HT1080 (cell line): ENCODE measurements at regions not wholly inside any gene's neighbourhood (a gene's known extent, or its start where the extent isn't known, plus 50 kb on each side); places are given as distances from the start of the nearest gene placed in this dataset.

ENCODE experiments used
- DNase-seq: peaks from one replicate; pipeline ENCODE4 v3.0.0-alpha.2; 2015; ENCODE audit warnings: low read depth

DNA sequence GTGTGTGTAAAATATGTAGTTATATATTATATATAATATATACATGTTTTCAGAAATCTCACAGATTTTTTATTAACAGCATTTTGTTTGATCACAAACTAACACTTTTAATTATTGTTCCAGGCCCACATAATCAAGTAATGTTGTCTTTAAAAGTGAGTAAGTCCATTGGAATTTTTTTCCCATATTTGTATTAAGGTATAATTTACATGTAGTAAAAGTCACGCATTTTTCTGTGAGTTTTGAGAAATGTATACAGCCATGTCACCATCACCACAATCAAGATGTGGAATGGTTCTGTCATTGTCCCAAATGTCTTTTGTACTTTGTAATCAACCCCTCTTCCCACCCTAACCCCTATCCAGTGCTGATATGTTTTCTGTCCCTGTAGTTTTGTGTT is 120.0 kb upstream of the RFC3 start:
- no peak for DNase-seq

DNA sequence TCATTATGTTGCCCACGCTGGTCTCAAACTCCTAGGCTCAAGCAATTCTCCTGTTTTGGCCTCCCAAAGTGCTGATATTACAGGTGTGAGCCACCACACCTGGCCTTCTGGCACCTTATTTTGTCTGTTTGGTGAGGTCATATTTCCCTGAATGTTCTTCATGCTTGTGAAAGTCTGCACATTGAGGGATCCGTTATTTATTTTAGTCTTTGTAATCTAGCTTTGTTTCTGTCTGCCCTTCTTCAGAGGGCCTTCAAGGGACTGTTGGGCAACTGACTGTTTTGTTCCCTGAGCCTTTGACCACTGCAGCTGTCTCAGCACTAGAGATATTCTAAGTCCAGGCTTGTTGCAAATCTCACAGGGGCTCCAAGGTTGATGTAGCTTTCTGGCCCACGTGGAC is 110.5 kb upstream of the RFC3 start:
- no peak for DNase-seq

DNA sequence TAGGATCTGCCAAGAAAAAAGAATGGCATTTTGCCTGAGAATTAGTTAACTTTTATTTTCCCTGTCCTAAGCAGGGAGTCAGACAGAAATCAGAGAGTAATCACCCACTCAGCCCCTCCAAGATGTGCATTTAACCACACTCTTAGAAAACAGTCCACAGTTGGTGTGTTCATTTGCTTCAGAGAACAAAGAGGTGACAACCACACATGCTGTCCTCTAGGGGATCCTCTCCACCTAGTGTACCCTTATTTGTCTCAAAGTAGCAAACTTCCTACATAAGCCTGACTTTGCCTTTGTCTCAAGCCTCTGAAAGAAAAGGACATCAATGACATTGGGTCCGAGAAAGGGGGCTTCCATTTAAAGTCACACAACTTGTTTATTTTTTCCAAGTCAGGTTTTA is 107.0 kb upstream of the RFC3 start:
- DNase-seq: no peak

DNA sequence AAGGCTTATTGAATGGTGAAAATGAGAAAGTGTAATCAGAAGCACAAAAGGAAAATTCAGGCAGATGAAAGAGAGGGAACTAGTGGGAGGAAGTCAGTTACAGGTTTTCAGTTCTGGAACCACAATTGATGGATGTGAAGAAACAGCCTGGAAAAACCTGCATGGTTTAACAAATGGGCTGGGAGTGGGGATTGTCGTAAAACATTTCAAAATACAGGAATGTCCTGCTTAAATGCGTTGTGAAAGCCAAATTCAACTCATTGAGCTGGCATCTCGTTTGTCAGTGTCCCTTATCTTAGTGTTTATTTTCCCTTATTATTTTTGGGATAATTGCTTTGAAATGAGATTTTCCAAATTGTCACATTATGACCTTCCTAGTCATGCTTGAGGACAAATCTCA is 106.5 kb upstream of the RFC3 start:
- no peak for DNase-seq

DNA sequence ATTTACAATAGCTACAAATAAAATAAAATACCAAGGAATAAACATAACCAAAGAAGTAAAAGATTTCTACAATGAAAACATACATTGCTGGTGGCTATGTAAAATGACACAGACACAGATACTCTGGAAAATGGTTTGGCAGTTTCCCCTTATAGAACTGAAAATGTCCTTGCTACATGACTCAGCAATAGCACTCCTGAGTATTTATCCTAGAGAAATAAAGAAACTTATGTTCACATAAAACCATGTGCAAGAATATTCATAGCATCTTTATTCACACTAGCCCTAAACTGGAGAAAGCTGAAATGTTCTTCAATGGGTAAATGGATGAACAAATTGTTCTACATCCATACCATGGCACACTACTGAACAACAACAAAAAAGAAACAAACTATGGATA is 100.2 kb upstream of the RFC3 start:
- no peak for DNase-seq

DNA sequence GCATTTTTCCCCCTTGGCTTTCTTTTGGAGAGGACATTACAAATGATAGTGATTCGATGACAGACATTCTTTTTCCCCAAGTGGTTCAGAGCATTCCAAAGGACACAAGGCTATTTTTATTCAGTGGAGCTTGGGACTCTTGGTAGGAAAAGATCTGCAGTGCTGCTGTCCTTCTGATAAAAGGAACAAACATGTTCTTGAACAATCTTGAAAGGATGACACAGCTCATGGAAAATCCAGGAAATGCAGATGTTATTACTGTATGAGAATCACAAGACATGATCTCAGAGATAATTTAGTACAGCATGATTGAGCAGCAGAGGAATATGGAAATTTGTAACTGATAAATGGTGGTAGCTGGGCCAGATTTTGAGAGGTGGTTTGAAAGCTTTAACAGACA is 96.2 kb upstream of the RFC3 start:
- peak; percentile 4 for DNase-seq

DNA sequence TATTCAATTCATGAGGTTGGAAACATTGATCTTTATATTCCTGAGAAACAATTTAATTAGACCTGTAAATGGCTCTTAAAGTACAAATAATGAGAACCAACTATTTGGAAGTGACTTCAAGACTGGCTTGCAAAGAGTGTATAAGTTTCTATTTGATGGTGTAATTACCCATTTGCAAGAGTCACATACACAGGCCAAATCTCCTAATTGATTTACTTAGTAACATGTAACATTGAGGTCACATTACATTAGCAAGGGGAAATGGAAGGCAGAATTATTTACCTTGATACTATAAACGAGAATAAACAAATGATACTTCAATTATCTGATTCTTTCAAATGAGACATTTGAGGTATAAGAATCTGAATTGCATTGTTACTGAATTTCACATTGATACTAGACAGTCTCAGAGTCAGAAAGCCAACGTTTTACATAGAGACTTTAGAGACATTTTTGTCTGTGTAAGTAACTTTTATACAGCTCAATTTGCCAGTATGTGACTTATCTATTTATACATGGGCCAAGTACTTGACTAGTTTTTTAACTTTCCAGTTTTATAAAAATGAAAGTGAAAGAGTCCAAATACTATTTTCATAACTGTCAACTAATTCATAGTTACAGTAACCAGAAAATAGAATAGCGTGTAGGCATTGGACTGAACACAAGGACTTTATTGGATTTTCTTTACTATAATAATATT is 95.6 kb upstream of the RFC3 start:
- DNase-seq: no peak

DNA sequence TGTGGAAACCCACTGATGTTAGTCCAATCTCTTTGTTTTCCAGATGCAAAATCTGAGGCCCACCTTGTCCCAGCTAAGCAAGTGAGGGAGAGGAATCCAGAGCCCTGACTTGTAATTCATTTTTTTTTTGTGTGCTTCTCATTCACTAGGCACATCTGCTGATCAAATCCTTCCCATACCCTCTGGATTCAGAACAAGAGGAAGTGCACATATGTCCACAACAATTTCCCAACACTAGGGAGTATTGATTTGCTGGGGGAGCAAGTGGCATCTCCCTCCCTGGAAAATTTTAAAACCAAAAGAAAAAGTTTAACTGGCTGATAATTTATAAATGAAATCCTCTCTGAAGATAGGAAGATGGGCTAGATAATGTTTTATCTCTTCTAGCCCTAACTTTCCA is 94.6 kb upstream of the RFC3 start:
- DNase-seq: no peak

DNA sequence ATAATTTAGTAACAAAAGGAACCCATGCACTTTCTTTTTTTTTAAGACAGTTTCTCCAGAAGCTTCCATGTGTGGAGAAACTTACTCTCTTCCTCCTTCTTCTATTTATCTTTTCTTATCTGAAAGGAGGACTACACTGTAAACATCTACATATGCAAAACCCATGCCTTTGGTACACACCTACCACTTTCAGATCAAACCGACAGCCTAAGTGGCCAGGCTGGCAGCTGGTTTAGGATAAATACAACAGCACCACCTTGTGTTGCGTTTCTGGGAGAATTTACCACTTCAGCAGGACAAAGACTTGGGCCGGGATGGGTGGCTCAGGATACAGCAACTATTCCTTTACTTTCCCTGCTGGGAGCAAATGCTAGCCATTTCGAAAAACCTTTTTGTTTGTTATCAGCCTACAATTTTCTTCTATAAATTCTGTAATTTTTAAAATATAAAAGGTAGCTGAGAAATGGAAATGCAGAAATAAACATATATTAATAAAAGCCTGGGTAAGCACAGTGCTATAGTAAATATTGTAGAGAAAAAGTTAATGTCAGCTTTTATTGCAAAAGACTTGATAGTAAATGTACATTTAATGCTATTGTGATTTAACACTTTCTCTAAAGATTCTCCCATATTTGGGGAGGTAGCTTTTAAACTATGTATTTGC is 94.0 kb upstream of the RFC3 start:
- peak; percentile 78 for DNase-seq

DNA sequence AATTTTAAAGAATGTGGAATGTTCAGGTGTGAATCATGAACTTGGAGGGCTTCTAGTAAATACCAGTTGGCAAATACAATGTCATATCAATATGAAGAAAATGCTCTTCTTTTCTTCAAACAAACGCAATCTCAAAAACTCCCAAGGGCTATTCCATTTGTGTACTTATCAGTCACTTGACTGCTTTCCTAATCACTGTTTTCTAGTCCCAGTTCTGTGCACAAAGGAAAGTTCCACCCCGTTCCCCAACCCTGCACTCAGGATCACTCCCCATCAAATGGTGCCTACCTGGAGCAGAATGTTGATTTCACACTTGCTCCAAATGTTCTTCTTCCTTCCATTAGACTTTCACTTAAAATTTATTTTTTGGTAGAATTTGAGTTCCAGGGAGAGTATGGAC is 92.6 kb upstream of the RFC3 start:
- no peak for DNase-seq

DNA sequence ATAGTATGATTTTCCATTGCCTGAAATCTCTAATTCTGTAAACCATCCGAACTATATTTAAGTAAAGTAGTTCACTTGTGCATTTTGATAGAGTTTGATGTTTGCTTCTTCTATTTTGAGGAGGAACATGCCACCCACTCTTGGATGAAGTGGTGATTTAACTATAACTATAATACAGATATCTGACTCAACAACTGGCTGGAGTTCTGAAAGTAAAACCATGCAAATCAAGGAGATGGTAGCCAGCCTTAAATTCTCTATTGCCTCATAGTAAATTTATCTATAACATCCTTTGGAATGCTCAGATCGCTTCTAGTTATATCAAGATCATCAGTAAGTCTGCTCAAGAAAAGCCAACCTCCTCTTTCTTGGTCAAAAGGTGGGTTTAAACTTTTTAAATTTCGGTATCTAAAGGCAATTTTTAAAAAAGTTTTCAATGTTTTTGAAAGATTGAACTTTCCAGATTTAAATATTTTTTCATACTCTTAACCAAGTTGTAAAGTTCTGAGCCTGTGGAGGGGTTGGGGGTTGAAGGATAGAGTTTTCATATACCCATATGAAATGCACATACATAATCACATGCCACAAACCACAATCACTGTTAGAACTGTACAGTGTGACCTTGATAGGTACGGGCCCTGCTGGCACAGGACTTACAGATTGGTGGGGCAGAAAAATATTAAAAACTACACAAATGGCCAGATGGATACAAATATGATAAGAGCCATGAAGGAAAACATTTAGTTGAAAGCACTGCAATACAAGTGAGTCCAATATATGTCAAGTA is 90.5 kb upstream of the RFC3 start:
- DNase-seq: no peak

DNA sequence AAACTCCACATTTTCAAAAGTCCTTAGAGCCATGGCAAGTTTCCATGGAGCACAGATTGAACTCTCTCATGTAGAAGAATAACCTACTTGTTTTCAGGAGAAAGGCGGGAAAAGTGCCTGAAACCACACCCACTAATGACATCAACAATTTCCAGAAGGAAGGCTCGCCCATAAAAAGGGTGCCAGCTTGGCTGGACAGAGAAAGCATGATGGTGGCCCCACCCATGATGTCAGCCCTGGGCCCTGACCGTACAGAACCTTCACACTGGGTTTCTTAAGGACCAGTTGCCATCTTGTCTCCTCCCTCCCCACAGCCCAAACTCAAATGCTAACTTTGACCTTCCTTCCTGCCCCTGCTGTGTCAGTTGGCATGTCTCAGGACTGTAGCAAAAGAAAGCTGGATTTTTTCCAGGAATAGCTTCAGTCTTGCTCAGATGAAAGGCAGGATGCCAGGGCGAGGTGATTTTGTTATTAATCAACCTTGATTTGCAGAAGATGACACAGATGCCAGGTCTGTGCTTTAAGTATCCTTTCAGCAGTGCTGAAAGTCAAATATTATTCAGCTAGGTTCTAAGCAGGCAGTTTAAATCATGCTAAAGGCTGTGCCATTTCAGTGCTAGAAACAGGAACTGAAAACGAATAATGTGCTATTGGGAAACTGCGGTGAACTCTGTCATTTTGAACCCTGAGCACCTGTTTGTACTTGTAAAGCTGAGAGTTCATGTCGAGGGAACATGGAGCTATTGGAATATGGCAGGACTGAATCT is 89.5 kb upstream of the RFC3 start:
- DNase-seq: peak; percentile 44

DNA sequence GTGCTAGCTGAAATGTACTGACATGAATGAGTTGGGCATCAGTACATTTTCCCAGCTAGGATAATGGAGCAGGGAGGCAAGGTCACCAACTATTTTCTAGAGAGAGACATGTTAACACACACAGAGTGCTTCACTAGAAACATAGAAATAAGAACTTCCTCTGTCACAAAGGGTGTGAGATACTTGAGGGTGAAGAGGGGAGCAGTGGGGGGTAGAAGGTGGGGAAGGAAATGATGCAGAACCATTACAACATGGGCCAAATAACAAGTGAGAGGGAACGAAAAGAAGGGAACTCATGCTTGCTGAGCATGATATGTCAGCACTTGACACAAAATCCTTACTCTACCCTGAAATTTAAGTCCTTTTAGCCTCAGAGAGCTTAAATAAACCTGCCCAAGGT is 87.8 kb upstream of the RFC3 start:
- no peak for DNase-seq

DNA sequence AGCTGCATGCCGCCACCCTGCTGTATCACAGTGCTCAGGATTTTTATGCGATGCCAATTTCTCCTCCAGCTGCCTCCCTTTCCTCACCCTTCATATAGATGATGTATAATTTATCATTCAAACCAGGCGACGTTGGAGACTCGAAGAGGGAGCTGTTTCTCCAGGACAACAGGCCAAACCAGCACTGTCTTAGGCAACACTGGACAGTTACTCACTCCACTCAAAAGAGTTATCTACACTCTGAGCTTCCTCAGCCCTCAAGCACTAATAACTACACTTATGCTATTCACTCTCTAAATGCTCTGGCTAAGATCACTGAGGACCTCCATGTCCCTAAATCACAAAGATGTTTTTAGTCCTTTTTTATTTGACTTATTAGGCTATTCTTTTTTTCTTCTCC is 87.3 kb upstream of the RFC3 start:
- no peak for DNase-seq

DNA sequence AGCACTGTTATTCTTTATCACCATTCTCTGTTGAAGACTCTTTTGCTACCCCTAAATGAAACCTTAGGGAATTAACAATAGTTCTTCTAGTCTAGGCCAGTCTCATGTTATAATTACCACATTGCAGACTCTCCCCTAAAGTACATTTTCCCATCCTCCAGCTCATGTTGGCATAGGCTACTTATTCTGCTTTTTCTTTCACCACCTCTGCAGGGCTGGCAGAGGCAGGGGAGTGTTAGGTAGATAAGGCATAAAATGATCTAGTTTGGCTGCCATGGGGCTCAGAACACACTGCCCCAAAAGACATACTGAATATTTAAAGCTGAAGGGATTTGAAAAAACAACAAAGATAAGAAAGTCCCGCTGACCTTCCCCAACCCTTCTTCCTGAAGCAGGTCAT is 82.7 kb upstream of the RFC3 start:
- DNase-seq: no peak

DNA sequence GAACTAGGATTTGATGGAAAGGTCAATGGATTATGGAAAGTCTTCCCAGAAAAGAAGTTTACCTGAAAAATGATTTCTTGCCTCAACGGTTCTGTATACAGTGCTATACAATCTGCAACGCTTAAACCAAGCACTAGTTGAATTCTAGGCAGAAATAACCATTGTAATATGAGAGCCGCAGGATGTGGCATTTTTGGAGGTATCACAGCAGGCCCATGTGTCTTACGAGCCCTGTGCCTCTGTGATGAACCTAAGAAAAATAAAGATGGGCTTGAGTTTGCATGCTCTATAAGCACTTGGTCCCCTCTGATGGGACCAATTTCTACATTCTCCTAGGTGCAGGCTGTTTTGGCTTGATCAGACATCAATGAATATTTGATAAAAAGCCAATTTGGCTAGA is 78.7 kb upstream of the RFC3 start:
- DNase-seq: no peak

DNA sequence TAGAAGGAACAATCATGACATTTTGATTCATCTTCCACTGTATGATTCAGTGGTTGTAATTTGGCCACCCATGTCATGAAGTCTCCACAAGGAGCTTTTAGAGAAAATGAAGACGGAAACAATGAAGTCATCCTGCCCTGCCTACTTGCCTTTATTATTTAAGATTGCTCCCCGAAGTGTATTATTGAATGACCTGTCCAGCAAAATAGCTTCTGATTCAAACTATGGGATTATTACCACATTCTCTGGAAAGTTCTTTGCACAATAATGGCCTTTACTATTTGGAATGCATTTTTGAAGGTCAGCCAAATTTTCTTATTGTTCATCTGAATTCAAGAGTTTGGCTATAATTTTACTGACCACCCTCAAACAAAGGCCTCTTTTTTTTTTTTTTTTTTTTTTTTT is 77.8 kb upstream of the RFC3 start:
- peak; percentile 62 for DNase-seq

DNA sequence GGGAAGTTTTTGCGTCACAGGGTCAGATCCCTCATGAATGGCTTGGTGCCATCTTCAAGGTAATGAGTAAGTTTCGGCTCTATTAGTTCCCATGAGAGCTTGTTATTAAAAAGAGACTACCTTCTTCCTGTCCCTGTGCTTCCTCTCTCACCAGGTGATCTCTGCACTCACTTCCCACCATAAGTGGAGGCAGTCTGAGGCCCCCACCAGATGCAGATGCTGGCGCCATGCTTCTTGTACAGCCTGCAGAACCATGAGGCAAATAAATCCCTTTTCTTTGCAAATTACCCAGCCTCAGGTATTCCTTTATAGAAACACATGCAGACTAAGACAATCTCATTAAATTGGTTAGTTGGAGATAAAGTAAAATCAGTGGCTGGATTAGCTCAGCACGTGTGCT is 75.6 kb upstream of the RFC3 start:
- no peak for DNase-seq

DNA sequence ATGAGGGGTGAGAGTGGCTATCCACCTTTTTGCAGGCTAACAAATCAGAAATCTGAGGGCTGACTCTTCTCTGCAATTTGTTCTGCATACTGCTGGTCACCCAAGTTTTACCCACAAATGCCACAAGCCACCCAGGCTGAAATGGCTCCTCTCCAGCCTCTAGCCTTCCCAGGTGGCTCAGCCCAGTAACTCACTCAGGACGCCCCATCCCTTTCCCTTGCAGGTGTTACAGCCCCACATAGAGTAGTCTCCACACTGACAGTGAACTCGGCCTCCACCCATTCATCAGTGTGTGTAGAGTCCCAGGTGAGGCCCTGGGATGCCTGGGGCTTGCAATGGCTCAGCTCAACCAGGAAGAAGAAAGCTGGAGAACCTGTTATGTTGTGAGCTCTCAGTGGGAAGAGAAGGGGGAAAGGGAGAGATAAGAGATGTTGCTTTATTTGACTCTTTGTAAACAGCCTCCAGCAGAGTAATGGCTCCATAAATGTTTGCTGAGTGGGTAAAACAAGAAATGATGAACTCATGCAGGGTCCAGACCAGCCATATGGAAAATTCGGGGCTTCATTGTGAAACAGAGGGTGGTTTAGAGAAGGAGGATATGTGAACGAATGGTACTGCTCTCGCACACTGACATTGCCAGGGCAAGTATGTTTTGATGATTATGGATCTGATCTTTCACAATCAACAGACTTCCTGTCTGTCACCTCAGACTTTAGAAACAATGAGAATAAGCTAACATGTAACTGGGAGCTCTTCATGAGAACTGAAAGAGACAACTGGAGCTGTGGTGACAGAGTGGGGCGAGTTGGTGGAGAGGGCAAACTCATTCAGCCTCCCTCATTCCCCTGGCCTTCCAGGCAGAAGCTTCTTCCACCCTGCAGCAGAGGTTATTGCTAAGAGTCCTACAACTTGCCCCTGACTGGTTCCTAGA is 74.2 kb upstream of the RFC3 start:
- no peak for DNase-seq

DNA sequence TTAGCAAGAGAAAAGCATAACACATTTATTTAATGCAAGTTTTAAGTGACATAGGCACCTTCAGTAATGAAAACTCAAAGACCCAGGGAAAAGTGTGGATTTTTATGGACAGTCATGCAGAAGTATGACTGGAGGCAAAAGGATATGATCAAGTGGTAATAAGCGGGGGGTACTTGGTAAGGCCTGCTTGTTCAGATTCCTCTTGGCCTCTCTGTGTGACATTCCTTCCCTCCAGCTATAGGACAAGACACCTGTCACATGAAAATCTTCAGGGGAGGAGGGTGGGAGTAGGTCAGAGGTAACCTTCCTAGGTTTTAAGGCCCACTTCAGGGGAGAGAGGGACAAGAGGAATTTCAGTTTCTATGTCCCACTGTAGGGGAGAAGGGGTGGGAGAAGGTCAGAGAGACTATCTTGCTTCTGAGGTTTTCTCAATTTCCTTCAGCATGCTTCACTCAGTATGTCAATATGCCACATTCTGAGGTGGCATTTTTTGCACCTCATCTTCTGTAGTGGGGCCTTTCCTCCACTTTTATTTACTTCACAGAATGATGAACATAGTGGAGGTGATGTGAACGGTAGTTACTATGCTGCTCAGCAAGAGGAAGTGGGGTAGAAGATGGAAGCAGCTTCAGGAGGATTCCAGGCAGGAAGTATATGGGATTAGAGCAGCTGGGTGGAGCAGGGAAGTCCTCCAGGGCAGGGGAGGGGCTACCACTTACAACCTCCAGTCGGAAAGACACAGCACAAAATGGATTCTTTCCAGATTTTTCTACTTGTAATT is 73.2 kb upstream of the RFC3 start:
- peak; percentile 51 for DNase-seq
